ENCODE measurements at regions not wholly inside any gene's neighbourhood (a gene's known extent, or its start where the extent isn't known, plus 50 kb on each side); places are given as distances from the start of the nearest gene placed in this dataset.

DNA sequence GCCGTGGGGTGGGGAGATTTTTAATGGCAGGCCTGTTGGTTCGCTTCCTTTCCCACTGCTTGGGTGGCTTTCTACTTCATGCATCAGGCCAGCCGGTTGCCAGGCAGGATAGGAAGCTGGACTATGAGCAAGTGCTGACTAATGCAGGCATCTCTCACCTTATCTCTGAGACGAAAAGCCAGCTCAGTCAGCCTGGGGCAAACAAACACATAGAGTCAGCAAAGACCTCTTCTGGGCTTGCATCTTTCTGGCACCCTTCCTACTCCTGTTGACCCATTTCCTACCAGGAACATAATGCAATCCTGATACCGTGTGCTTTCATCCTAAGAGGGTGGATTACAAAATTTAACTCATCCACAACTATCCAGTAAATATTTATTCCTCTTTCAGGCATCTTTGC is 416.6 kb upstream of the MEX3C start:
- Histone ChIP-seq H3K9ac (no peak overlapping the region), H3K4me2 (no peak overlapping the region)
- H3K4me3 Mint-ChIP-seq = no peak overlapping the region

DNA sequence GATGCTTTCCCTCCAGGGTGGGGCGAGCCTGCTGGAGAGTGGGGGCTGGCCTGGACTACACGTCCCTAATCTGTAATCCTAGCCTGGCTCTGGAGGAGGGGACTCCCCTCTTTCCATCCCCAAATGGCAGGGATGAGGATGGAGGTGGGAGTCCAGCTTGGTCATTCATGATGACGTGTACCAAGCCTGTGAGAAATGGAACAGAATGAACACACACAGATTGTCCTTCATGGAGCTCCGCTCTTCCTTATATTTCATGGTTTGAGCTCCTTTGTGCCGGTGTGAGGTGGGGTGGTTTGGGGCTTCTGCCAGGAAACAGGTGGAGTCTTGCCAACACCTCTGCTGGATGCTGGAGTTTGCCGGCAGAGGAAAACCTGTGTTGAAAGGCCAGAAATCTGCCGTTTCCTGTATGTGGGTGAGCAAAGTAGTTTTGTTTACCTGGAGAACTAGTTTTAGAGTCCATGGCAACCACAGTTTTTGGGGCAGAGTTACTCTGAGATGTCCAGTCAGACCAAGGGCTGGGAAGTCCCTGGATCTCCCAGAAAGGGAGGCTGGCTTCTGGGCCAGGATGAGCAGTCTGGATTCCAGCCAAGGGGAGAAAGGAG is 417.6 kb upstream of the MEX3C start:
- H3K4me3 Mint-ChIP-seq = no peak overlapping the region
- H3K4me2 ChIP-seq = no peak overlapping the region
- no peak for DNase-seq (ENCODE audit: low spot score)

More for the DNA sequence above, 416.6 kb upstream of the MEX3C start:
- H3K27ac ChIP-seq = no peak overlapping the region
- peaks cover 8% of the 10 kb centered on the region for H3K27me3 Mint-ChIP-seq (ENCODE audit: insufficient read depth, low read depth)
- H3F3A ChIP-seq (ENCODE audit: low read depth) = no peaks in the 10 kb centered on the region
- no peaks in the 10 kb centered on the region for H3K9me3 ChIP-seq (ENCODE audit: low read depth)
- TF ChIP-seq CTCF (IDR thresholded peaks at IDR 0.05) (no peak), EZH2 (IDR thresholded peaks at IDR 0.05) (no peak), EZH2phosphoT487 (IDR thresholded peaks at IDR 0.05) (no peak)
- H3K9me3 Mint-ChIP-seq = peaks cover 2% of the 10 kb centered on the region
- no peaks in the 10 kb centered on the region for H4K20me1 ChIP-seq (ENCODE audit: low read depth)
- no peaks in the 10 kb centered on the region for H3K36me3 ChIP-seq
- H3K4me1 Mint-ChIP-seq = peaks cover 8% of the 10 kb centered on the region
- no peaks in the 10 kb centered on the region for H3K27me3 ChIP-seq
- H3K4me3 ChIP-seq = no peak overlapping the region
- no peak overlapping the region for H3K27ac Mint-ChIP-seq
- H3K36me3 Mint-ChIP-seq = no peaks in the 10 kb centered on the region
- H3K4me1 ChIP-seq = no peaks in the 10 kb centered on the region
- no peaks in the 10 kb centered on the region for H3K79me2 ChIP-seq (ENCODE audit: low read depth)
- no peak for DNase-seq (ENCODE audit: low spot score)
- H2AFZ ChIP-seq (replicated peaks) = no peak overlapping the region

GRCh38 chr18:51617167-51617566 is 419.7 kb upstream of the MEX3C start:
- H3K4me2 ChIP-seq = no peak overlapping the region
- H3K4me3 Mint-ChIP-seq = no peak overlapping the region
- H3K36me3 Mint-ChIP-seq = no peaks in the 10 kb centered on the region
- H3K9me3 ChIP-seq (ENCODE audit: low read depth) = no peaks in the 10 kb centered on the region
- H2AFZ ChIP-seq (replicated peaks) = no peak overlapping the region
- H3K27me3 ChIP-seq = no peaks in the 10 kb centered on the region
- no peaks in the 10 kb centered on the region for H3K36me3 ChIP-seq
- H3K9ac ChIP-seq = no peak overlapping the region
- H3K9me3 Mint-ChIP-seq = no peaks in the 10 kb centered on the region
- TF ChIP-seq EZH2phosphoT487 (IDR thresholded peaks at IDR 0.05) (no peak), CTCF (IDR thresholded peaks at IDR 0.05) (no peak), EZH2 (IDR thresholded peaks at IDR 0.05) (no peak)
- H3K4me1 ChIP-seq = peaks cover 10% of the 10 kb centered on the region
- peaks cover 6% of the 10 kb centered on the region for H3K27me3 Mint-ChIP-seq (ENCODE audit: insufficient read depth, low read depth)
- peaks cover 13% of the 10 kb centered on the region for H3K4me1 Mint-ChIP-seq
- H3F3A ChIP-seq (ENCODE audit: low read depth) = peaks cover 10% of the 10 kb centered on the region
- no peak for DNase-seq (ENCODE audit: low spot score)
- no peak overlapping the region for H3K4me3 ChIP-seq
- no peaks in the 10 kb centered on the region for H4K20me1 ChIP-seq (ENCODE audit: low read depth)
- no peaks in the 10 kb centered on the region for H3K79me2 ChIP-seq (ENCODE audit: low read depth)
- no peak overlapping the region for H3K27ac ChIP-seq
- H3K27ac Mint-ChIP-seq = no peak overlapping the region

More for the DNA sequence above, 417.6 kb upstream of the MEX3C start:
- peaks cover 8% of the 10 kb centered on the region for H3K4me1 Mint-ChIP-seq
- no peak overlapping the region for H3K9ac ChIP-seq
- no peaks in the 10 kb centered on the region for H3K36me3 Mint-ChIP-seq
- H3K4me3 ChIP-seq = no peak overlapping the region
- no peaks in the 10 kb centered on the region for H3K79me2 ChIP-seq (ENCODE audit: low read depth)
- H3K27me3 ChIP-seq = no peaks in the 10 kb centered on the region
- no peak overlapping the region for H2AFZ ChIP-seq (replicated peaks)
- H3K9me3 ChIP-seq (ENCODE audit: low read depth) = no peaks in the 10 kb centered on the region
- H3K27ac Mint-ChIP-seq = no peak overlapping the region
- H3F3A ChIP-seq (ENCODE audit: low read depth) = no peaks in the 10 kb centered on the region
- H3K36me3 ChIP-seq = no peaks in the 10 kb centered on the region
- H3K4me1 ChIP-seq = no peaks in the 10 kb centered on the region
- H3K27ac ChIP-seq = no peak overlapping the region
- TF ChIP-seq CTCF (IDR thresholded peaks at IDR 0.05) = no peak
- TF ChIP-seq EZH2 (IDR thresholded peaks at IDR 0.05) = no peak
- TF ChIP-seq EZH2phosphoT487 (IDR thresholded peaks at IDR 0.05) = no peak
- H4K20me1 ChIP-seq (ENCODE audit: low read depth) = no peaks in the 10 kb centered on the region
- H3K9me3 Mint-ChIP-seq = no peaks in the 10 kb centered on the region
- peaks cover 6% of the 10 kb centered on the region for H3K27me3 Mint-ChIP-seq (ENCODE audit: insufficient read depth, low read depth)

Data from neural progenitor cell (in vitro differentiated cells).